Activated CD8-positive, alpha-beta T cell treated with anti-CD3 and anti-CD28 coated beads for 36 hours (primary cell): ENCODE measurements at regions not wholly inside any gene's neighbourhood (a gene's known extent, or its start where the extent isn't known, plus 50 kb on each side); places are given as distances from the start of the nearest gene placed in this dataset.

Source experiments
- ATAC-seq: fragments of 200-7000 bp; cut with Tn5 transposase; one replicate; pipeline ENCODE4 v1.10.0; 2021; ENCODE audit warnings: mild to moderate bottlenecking, moderate library complexity
- CTCF ChIA-PET: fragments of 350-600 bp; sonication (Branson Sonifier 250); formaldehyde crosslinking; loops from one replicate; lab custom pipeline; 2021; ENCODE audit warnings: antibody characterized with exemption; lab: Charles Lee
- POLR2A ChIA-PET: fragments of 350-600 bp; sonication (Branson Sonifier 250); formaldehyde crosslinking; loops from one replicate; lab custom pipeline; 2021; ENCODE audit warnings: antibody characterized with exemption; lab: Charles Lee
- DNase-seq: peaks from one replicate; pipeline ENCODE4 v3.0.0-alpha.2; 2020
- H3K27ac Mint-ChIP-seq: one replicate; pipeline ENCODE4 v1.8.0; 2021; ENCODE audit warnings: mild to moderate bottlenecking, mixed read lengths
- H3K27me3 Mint-ChIP-seq: one replicate; pipeline ENCODE4 v1.8.0; 2021; ENCODE audit warnings: mixed read lengths
- H3K36me3 Mint-ChIP-seq: one replicate; pipeline ENCODE4 v1.8.0; 2021; ENCODE audit warnings: low read depth, mixed read lengths
- H3K4me1 Mint-ChIP-seq: one replicate; pipeline ENCODE4 v1.8.0; 2021; ENCODE audit warnings: low read depth, mixed read lengths
- H3K4me3 Mint-ChIP-seq: one replicate; pipeline ENCODE4 v1.8.0; 2021; ENCODE audit warnings: mild to moderate bottlenecking, moderate library complexity, mixed read lengths
- H3K9me3 Mint-ChIP-seq: one replicate; pipeline ENCODE4 v1.8.0; 2021; ENCODE audit warnings: mixed read lengths
- CTCF ChIP-seq: fragments of 200-600 bp; IDR thresholded peaks from one replicate; pipeline ENCODE4 v1.8.0; 2022; ENCODE audit warnings: antibody characterized with exemption, mild to moderate bottlenecking
- intact Hi-C: fragments of 100-400 bp; cut with micrococcal nuclease; formaldehyde crosslinking; loops from one replicate; pipeline ENCODE4 v1.10.0; 2022

- H3K27ac Mint-ChIP-seq: no peak overlapping the region
- no peaks in the 10 kb centered on the region for H3K4me1 Mint-ChIP-seq
- H3K27me3 Mint-ChIP-seq: no peaks in the 10 kb centered on the region
- H3K9me3 Mint-ChIP-seq: no peaks in the 10 kb centered on the region
- TF ChIP-seq CTCF: no peak
- DNase-seq: no peak
- ChIA-PET CTCF (no interaction called here), POLR2A (no interaction called here)
- H3K36me3 Mint-ChIP-seq: no peaks in the 10 kb centered on the region
- H3K4me3 Mint-ChIP-seq: no peak overlapping the region
- intact Hi-C loops: no loop called here
- ATAC-seq: no peak
Measured at GRCh38 chr16:87209808-87210512, 107.2 kb downstream of the C16orf95 start.

GRCh38 chr16:87210894-87211293, 106.3 kb downstream of the C16orf95 start:
- Mint-ChIP-seq H3K4me3 (no peak overlapping the region), H3K36me3 (no peaks in the 10 kb centered on the region), H3K9me3 (no peaks in the 10 kb centered on the region), H3K27ac (no peak overlapping the region), H3K27me3 (no peaks in the 10 kb centered on the region), H3K4me1 (no peaks in the 10 kb centered on the region)
- intact Hi-C loops: no loop called here
- DNase-seq (no peak), ATAC-seq (no peak)
- ChIA-PET POLR2A (no interaction called here), CTCF (no interaction called here)
- TF ChIP-seq CTCF: no peak

- Mint-ChIP-seq H3K27ac (no peak overlapping the region), H3K4me3 (no peak overlapping the region), H3K9me3 (no peaks in the 10 kb centered on the region), H3K4me1 (no peaks in the 10 kb centered on the region), H3K27me3 (no peaks in the 10 kb centered on the region), H3K36me3 (no peaks in the 10 kb centered on the region)
- POLR2A ChIA-PET: no interaction called here
- CTCF ChIA-PET: no interaction called here
- TF ChIP-seq CTCF: no peak
- ATAC-seq (no peak), DNase-seq (no peak)
- intact Hi-C loops: no loop called here
Measured at GRCh38 chr16:87212026-87212425, 105.2 kb downstream of the C16orf95 start.

- H3K9me3 Mint-ChIP-seq: no peaks in the 10 kb centered on the region
- DNase-seq (no peak), ATAC-seq (no peak)
- no peaks in the 10 kb centered on the region for H3K36me3 Mint-ChIP-seq
- no peak overlapping the region for H3K27ac Mint-ChIP-seq
- H3K4me3 Mint-ChIP-seq: no peak overlapping the region
- no peaks in the 10 kb centered on the region for H3K27me3 Mint-ChIP-seq
- H3K4me1 Mint-ChIP-seq: no peaks in the 10 kb centered on the region
- TF ChIP-seq CTCF: no peak
- CTCF ChIA-PET: no interaction called here
- POLR2A ChIA-PET: no interaction called here
- intact Hi-C loops: no loop called here
Measured at GRCh38 chr16:87213536-87213935, 103.7 kb downstream of the C16orf95 start.

- TF ChIP-seq CTCF: no peak
- H3K4me1 Mint-ChIP-seq: no peaks in the 10 kb centered on the region
- H3K4me3 Mint-ChIP-seq: no peak overlapping the region
- ChIA-PET CTCF (no interaction called here), POLR2A (no interaction called here)
- H3K36me3 Mint-ChIP-seq: no peaks in the 10 kb centered on the region
- no peaks in the 10 kb centered on the region for H3K9me3 Mint-ChIP-seq
- H3K27me3 Mint-ChIP-seq: no peaks in the 10 kb centered on the region
- no peak overlapping the region for H3K27ac Mint-ChIP-seq
- intact Hi-C loops: no loop called here
- ATAC-seq (no peak), DNase-seq (no peak)
Measured at GRCh38 chr16:87216148-87216840, 100.9 kb downstream of the C16orf95 start.
